Keratinocyte (primary cell): ENCODE measurements at regions not wholly inside any gene's neighbourhood (a gene's known extent, or its start where the extent isn't known, plus 50 kb on each side); places are given as distances from the start of the nearest gene placed in this dataset.

Experiments
- DNase-seq: peaks from one replicate; pipeline ENCODE4 v3.0.0-alpha.2; 2011; ENCODE audit warnings: low read depth, missing footprints, low spot score
- FAIRE-seq: peaks from 2 replicates; lab custom pipeline; 2011; peaks lifted over from hg19 to GRCh38; lab: Jason Lieb, UNC
- H2AFZ ChIP-seq: 2 replicates; pipeline ENCODE4 v1.6.0; 2012; ENCODE audit warnings: low read length, control low read depth, inconsistent platforms; ENCODE audit not compliant: control insufficient read depth
- H3K27ac ChIP-seq: 2 replicates; pipeline ENCODE4 v1.5.1; 2011; ENCODE audit warnings: low read length; ENCODE audit not compliant: control insufficient read depth, insufficient read depth
- H3K27me3 ChIP-seq: 3 replicates; pipeline ENCODE4 v1.6.0; 2011; ENCODE audit warnings: low read length; ENCODE audit not compliant: control insufficient read depth, insufficient read depth; ENCODE audit errors: extremely low read depth
- H3K36me3 ChIP-seq, 2 experiments: 2 replicates in 1 of 2; 3 replicates in 1 of 2; pipeline ENCODE4 v1.5.1; 2011; ENCODE audit warnings: low read length in 2 of 2, mild to moderate bottlenecking in 1 of 2; ENCODE audit not compliant: control insufficient read depth in 2 of 2, insufficient read depth in 2 of 2; ENCODE audit errors: extremely low read depth in 1 of 2
- H3K4me1 ChIP-seq: 3 replicates; pipeline ENCODE4 v1.5.1; 2011; ENCODE audit warnings: low read length; ENCODE audit not compliant: control insufficient read depth, insufficient read depth; ENCODE audit errors: extremely low read depth
- H3K4me2 ChIP-seq: 3 replicates; pipeline ENCODE4 v1.6.0; 2011; ENCODE audit warnings: low read depth, low read length; ENCODE audit not compliant: control insufficient read depth, insufficient read depth; ENCODE audit errors: extremely low read depth
- H3K4me3 ChIP-seq, 3 experiments: fragments of 200-600 bp in 1 of 3; sonication (generic) in 1 of 3; 2 replicates in 2 of 3; 3 replicates in 1 of 3; pipeline ENCODE4 v1.5.1; 2011 to 2016; ENCODE audit warnings: low read length in 3 of 3, mild to moderate bottlenecking in 3 of 3, control low read depth in 2 of 3, inconsistent platforms in 1 of 3, low read depth in 1 of 3, mixed read lengths in 1 of 3, mixed run types in 1 of 3, moderate library complexity in 1 of 3; ENCODE audit not compliant: control insufficient read depth in 2 of 3, insufficient read depth in 2 of 3; ENCODE audit errors: extremely low read depth in 1 of 3
- H3K79me2 ChIP-seq: 2 replicates; pipeline ENCODE4 v1.6.0; 2012; ENCODE audit warnings: low read length; ENCODE audit not compliant: control insufficient read depth, insufficient read depth
- H3K9ac ChIP-seq: 3 replicates; pipeline ENCODE4 v1.6.0; 2011; ENCODE audit warnings: low read length; ENCODE audit not compliant: control insufficient read depth, insufficient read depth; ENCODE audit errors: extremely low read depth
- H3K9me1 ChIP-seq: 3 replicates; pipeline ENCODE4 v1.6.0; 2011; ENCODE audit warnings: low read length; ENCODE audit not compliant: control insufficient read depth, insufficient read depth; ENCODE audit errors: extremely low read depth
- H3K9me3 ChIP-seq: 2 replicates; pipeline ENCODE4 v1.5.1; 2012; ENCODE audit warnings: low read depth, low read length; ENCODE audit not compliant: control insufficient read depth
- H4K20me1 ChIP-seq: 3 replicates; pipeline ENCODE4 v1.6.0; 2011; ENCODE audit warnings: low read length; ENCODE audit not compliant: control insufficient read depth, insufficient read depth; ENCODE audit errors: extremely low read depth
- CTCF ChIP-seq, 3 experiments: IDR thresholded peaks in 1 of 3; conservative IDR thresholded peaks in 1 of 3; optimal IDR thresholded peaks in 1 of 3; 2 replicates in 2 of 3; 3 replicates in 1 of 3; pipeline versions ENCODE3 to v1.5.1; 2011; ENCODE audit warnings: low read length in 3 of 3, mild to moderate bottlenecking in 3 of 3, moderate library complexity in 2 of 3, control low read depth in 1 of 3, inconsistent platforms in 1 of 3; ENCODE audit not compliant: insufficient read depth in 2 of 3; ENCODE audit errors: extremely low read depth in 1 of 3
- EZH2 ChIP-seq: IDR thresholded peaks from one replicate; pipeline ENCODE4 v1.6.1; 2012; ENCODE audit warnings: inconsistent platforms, mild to moderate bottlenecking, low read length, moderate library complexity
- dilution Hi-C: fragments of 300-500 bp; cut with MboI; formaldehyde crosslinking; loops from one replicate; pipeline ENCODE4 v1.7.0; 2020; ENCODE audit warnings: low sequenced_read_pairs; ENCODE audit not compliant: extremely low pct_ligation_motif_present

- Histone ChIP-seq H3K9ac (no peak overlapping the region), H2AFZ (no peak overlapping the region), H3K27ac (no peak overlapping the region), H3K36me3 (no peaks in the 10 kb centered on the region), H3K4me3 (no peak overlapping the region), H4K20me1 (no peaks in the 10 kb centered on the region), H3K4me1 (no peaks in the 10 kb centered on the region), H3K27me3 (no peaks in the 10 kb centered on the region), H3K9me3 (no peaks in the 10 kb centered on the region), H3K9me1 (no peaks in the 10 kb centered on the region), H3K79me2 (no peaks in the 10 kb centered on the region), H3K4me2 (no peak overlapping the region)
- dilution Hi-C loops, result no loop called here
- DNase-seq (no peak), FAIRE-seq (no peak)
- no peak for TF ChIP-seq CTCF (optimal IDR thresholded peaks at IDR 0.05 in 1 of 3, IDR thresholded peaks at IDR 0.05 in 1 of 3, conservative IDR thresholded peaks at IDR 0.05 in 1 of 3; ENCODE audit: extremely low read depth in 1 of 3, insufficient read depth in 2 of 3, low read length in 3 of 3)
- TF ChIP-seq EZH2, result no peak
These were observed 398.5 kb upstream of the GJE1 start for GRCh38 chr6:141734071-141734840.

GRCh38 chr6:141729146-141729545, 403.6 kb upstream of the GJE1 start:
- dilution Hi-C loops, result no loop called here
- Histone ChIP-seq H3K4me1 (no peaks in the 10 kb centered on the region), H3K79me2 (no peaks in the 10 kb centered on the region), H3K27ac (no peak overlapping the region), H3K9me3 (no peaks in the 10 kb centered on the region), H3K4me3 (no peak overlapping the region), H3K27me3 (no peaks in the 10 kb centered on the region), H3K4me2 (no peak overlapping the region), H3K9ac (no peak overlapping the region), H2AFZ (no peak overlapping the region), H3K36me3 (no peaks in the 10 kb centered on the region), H4K20me1 (no peaks in the 10 kb centered on the region), H3K9me1 (no peaks in the 10 kb centered on the region)
- FAIRE-seq, result no peak
- TF ChIP-seq EZH2 (no peak), CTCF (optimal IDR thresholded peaks at IDR 0.05 in 1 of 3, IDR thresholded peaks at IDR 0.05 in 1 of 3, conservative IDR thresholded peaks at IDR 0.05 in 1 of 3; ENCODE audit: extremely low read depth in 1 of 3, insufficient read depth in 2 of 3, low read length in 3 of 3) (no peak)
- no peak for DNase-seq
